T-cell (primary cell): ENCODE measurements at regions not wholly inside any gene's neighbourhood (a gene's known extent, or its start where the extent isn't known, plus 50 kb on each side); places are given as distances from the start of the nearest gene placed in this dataset.

Experiments
- ATAC-seq, 4 experiments: fragments of 200-7000 bp in 3 of 4; fragments of 150-1000 bp in 1 of 4; cut with Tn5 transposase; replicated peaks in 1 of 4; 1 replicate in 3 of 4; 2 replicates in 1 of 4; pipeline ENCODE4 v1.10.0; 2021; ENCODE audit warnings: moderate library complexity in 3 of 4, mild to moderate bottlenecking in 2 of 4, moderate number of reproducible peaks in 1 of 4
- CTCF ChIA-PET, 2 donors: fragments of 300-600 bp; sonication (Branson Sonifier 250); formaldehyde crosslinking; loops; one replicate each; lab custom pipeline; 2022; ENCODE audit warnings: antibody characterized with exemption in 2 of 2; lab: Charles Lee
- POLR2A ChIA-PET, 2 donors: fragments of 300-600 bp; sonication (Branson Sonifier 250); formaldehyde crosslinking; loops; one replicate each; lab custom pipeline; 2022; ENCODE audit warnings: antibody characterized with exemption in 2 of 2; lab: Charles Lee
- DNase-seq, 35 experiments: peaks; one replicate each; pipeline versions ENCODE4 v3.0.0 to v3.0.0-alpha.2; 2013 to 2023
- H3K27ac ChIP-seq: one replicate; pipeline ENCODE4 v1.5.1; 2013; ENCODE audit warnings: low read length
- H3K27me3 ChIP-seq, 2 experiments: replicated peaks in 1 of 2; 1 replicate in 1 of 2; 2 replicates in 1 of 2; pipeline versions ENCODE4 v1.6.1 to v1.7.0; 2013; ENCODE audit warnings: low read length in 1 of 2, mixed read lengths in 1 of 2; ENCODE audit not compliant: control insufficient read depth in 2 of 2, insufficient read depth in 2 of 2; ENCODE audit errors: extremely low read depth in 1 of 2
- H3K36me3 ChIP-seq, 2 donors: 1 replicate in 1 of 2; 2 replicates in 1 of 2; pipeline versions ENCODE4 v1.6.1 to v1.7.0; 2013; ENCODE audit warnings: low read length in 1 of 2; ENCODE audit not compliant: control insufficient read depth in 2 of 2, insufficient read depth in 1 of 2; ENCODE audit errors: extremely low read depth in 1 of 2
- H3K4me1 ChIP-seq, 2 experiments: 1 replicate in 1 of 2; 2 replicates in 1 of 2; pipeline versions ENCODE4 v1.6.1 to v1.7.0; 2013; ENCODE audit warnings: low read length in 2 of 2, mixed read lengths in 1 of 2; ENCODE audit not compliant: insufficient read depth in 2 of 2, control insufficient read depth in 1 of 2; ENCODE audit errors: extremely low read depth in 1 of 2
- H3K4me3 ChIP-seq, 2 donors: 1 replicate in 1 of 2; 2 replicates in 1 of 2; pipeline versions ENCODE4 v1.5.1 to v1.7.0; 2013; ENCODE audit warnings: mild to moderate bottlenecking in 2 of 2, low read length in 1 of 2, moderate library complexity in 1 of 2; ENCODE audit not compliant: control insufficient read depth in 1 of 2; ENCODE audit errors: extremely low read depth in 1 of 2
- H3K9me3 ChIP-seq: 2 replicates; pipeline ENCODE4 v1.7.0; 2013
- H3K27ac Mint-ChIP-seq, 2 donors: one replicate each; pipeline ENCODE4 v1.8.0; 2020 to 2021; ENCODE audit warnings: mild to moderate bottlenecking in 2 of 2, mixed read lengths in 2 of 2
- H3K27me3 Mint-ChIP-seq, 2 donors: one replicate each; pipeline ENCODE4 v1.8.0; 2021 to 2022; ENCODE audit warnings: mixed read lengths in 2 of 2
- H3K36me3 Mint-ChIP-seq: one replicate; pipeline ENCODE4 v1.8.0; 2021; ENCODE audit warnings: mixed read lengths
- H3K4me1 Mint-ChIP-seq, 3 donors: one replicate each; pipeline ENCODE4 v1.8.0; 2020 to 2022; ENCODE audit warnings: mixed read lengths in 3 of 3, mild to moderate bottlenecking in 1 of 3
- H3K4me3 Mint-ChIP-seq, 3 donors: one replicate each; pipeline ENCODE4 v1.8.0; 2020 to 2022; ENCODE audit warnings: mild to moderate bottlenecking in 3 of 3, mixed read lengths in 3 of 3, moderate library complexity in 3 of 3
- H3K9me3 Mint-ChIP-seq, 3 donors: one replicate each; pipeline ENCODE4 v1.8.0; 2020 to 2022; ENCODE audit warnings: mixed read lengths in 3 of 3
- WGBS: methylation state at CpG from one replicate; pipeline ENCODE4 v1.1.5; 2013; ENCODE audit warnings: missing lambda C conversion rate; ENCODE audit not compliant: insufficient coverage; 5-methylcytosine and 5-hydroxymethylcytosine counted together

- ATAC-seq: no peak
- Mint-ChIP-seq H3K36me3 (no peaks in the 10 kb centered on the region), H3K27me3 (no peaks in the 10 kb centered on the region), H3K27ac (no peak overlapping the region), H3K4me1 (no peaks in the 10 kb centered on the region), H3K9me3 (peaks cover 5 to 13% (median 11%) of the 10 kb centered on the region in 3 donors), H3K4me3 (no peak overlapping the region)
- no peak for DNase-seq
- Histone ChIP-seq H3K36me3 (no peaks in the 10 kb centered on the region), H3K9me3 (no peaks in the 10 kb centered on the region), H3K4me3 (no peak overlapping the region), H3K4me1 (no peaks in the 10 kb centered on the region), H3K27ac (no peak overlapping the region), H3K27me3 (no peaks in the 10 kb centered on the region)
- WGBS: no CpG with 5 or more reads among the region's 3 CpGs
- ChIA-PET CTCF (no interaction called here), POLR2A (interaction anchor here in 1 of 2 donors (0.7 kb wide), 1 partner anchor 233 kb away, joined by 3 read pairs; no protein-coding TSS in a partner anchor)
Observed at GRCh38 chr12:42976122-42976521, 386.6 kb upstream of the PRICKLE1 start.

- Mint-ChIP-seq H3K36me3 (no peaks in the 10 kb centered on the region), H3K4me1 (no peaks in the 10 kb centered on the region), H3K4me3 (no peak overlapping the region), H3K27ac (no peak overlapping the region), H3K27me3 (no peaks in the 10 kb centered on the region), H3K9me3 (peaks cover 4 to 9% (median 4%) of the 10 kb centered on the region in 3 donors)
- H3K9me3 ChIP-seq: no peaks in the 10 kb centered on the region
- DNase-seq: no peak
- CTCF ChIA-PET: no interaction called here
- H3K4me3 ChIP-seq: no peak overlapping the region
- POLR2A ChIA-PET: no interaction called here
- no peaks in the 10 kb centered on the region for H3K36me3 ChIP-seq
- H3K27ac ChIP-seq: no peak overlapping the region
- WGBS: 91% methylated on average over 5 of the region's 5 CpGs
- no peaks in the 10 kb centered on the region for H3K4me1 ChIP-seq
- H3K27me3 ChIP-seq: no peaks in the 10 kb centered on the region
- ATAC-seq: no peak
Observed at GRCh38 chr12:42969355-42969754, 379.8 kb upstream of the PRICKLE1 start.

- Histone ChIP-seq H3K4me1 (no peaks in the 10 kb centered on the region), H3K4me3 (no peak overlapping the region), H3K27ac (no peak overlapping the region), H3K9me3 (no peaks in the 10 kb centered on the region), H3K36me3 (no peaks in the 10 kb centered on the region), H3K27me3 (no peaks in the 10 kb centered on the region)
- no peak overlapping the region for H3K27ac Mint-ChIP-seq
- no peak for ATAC-seq
- peaks cover 0 to 9% (median 3%) of the 10 kb centered on the region in 3 donors for H3K9me3 Mint-ChIP-seq
- WGBS: no CpG with 5 or more reads among the region's 1 CpG
- POLR2A ChIA-PET: interaction anchor here in 1 of 2 donors (0.6 kb wide), 1 partner anchor 202 kb away, joined by 3 read pairs; no protein-coding TSS in a partner anchor
- DNase-seq: no peak
- no peaks in the 10 kb centered on the region for H3K4me1 Mint-ChIP-seq
- no peaks in the 10 kb centered on the region for H3K36me3 Mint-ChIP-seq
- H3K4me3 Mint-ChIP-seq: no peak overlapping the region
- H3K27me3 Mint-ChIP-seq: no peaks in the 10 kb centered on the region
- CTCF ChIA-PET: no interaction called here
Observed at GRCh38 chr12:42968426-42968825, 378.9 kb upstream of the PRICKLE1 start.

- no peaks in the 10 kb centered on the region for H3K27me3 ChIP-seq
- H3K9me3 ChIP-seq: no peaks in the 10 kb centered on the region
- H3K27me3 Mint-ChIP-seq: no peaks in the 10 kb centered on the region
- no peaks in the 10 kb centered on the region for H3K36me3 Mint-ChIP-seq
- H3K4me3 Mint-ChIP-seq: no peak overlapping the region
- no peaks in the 10 kb centered on the region for H3K4me1 ChIP-seq
- no peaks in the 10 kb centered on the region for H3K4me1 Mint-ChIP-seq
- H3K9me3 Mint-ChIP-seq: peaks cover 0 to 9% (median 2%) of the 10 kb centered on the region in 3 donors
- H3K27ac Mint-ChIP-seq: no peak overlapping the region
- CTCF ChIA-PET: no interaction called here
- H3K36me3 ChIP-seq: no peaks in the 10 kb centered on the region
- POLR2A ChIA-PET: interaction anchor here in 1 of 2 donors (0.6 kb wide), 1 partner anchor 203 kb away, joined by 3 read pairs; no protein-coding TSS in a partner anchor
- no CpG with 5 or more reads among the region's 3 CpGs for WGBS
- ATAC-seq: no peak
- H3K4me3 ChIP-seq: no peak overlapping the region
- DNase-seq: no peak
- no peak overlapping the region for H3K27ac ChIP-seq
Observed at GRCh38 chr12:42967850-42968249, 378.3 kb upstream of the PRICKLE1 start.

GRCh38 chr12:42963988-42964387 lies 374.4 kb upstream of the PRICKLE1 start:
- H3K4me1 Mint-ChIP-seq: no peaks in the 10 kb centered on the region
- H3K27me3 Mint-ChIP-seq: no peaks in the 10 kb centered on the region
- Histone ChIP-seq H3K27ac (no peak overlapping the region), H3K27me3 (no peaks in the 10 kb centered on the region), H3K36me3 (no peaks in the 10 kb centered on the region), H3K4me3 (no peak overlapping the region), H3K9me3 (no peaks in the 10 kb centered on the region), H3K4me1 (no peaks in the 10 kb centered on the region)
- no CpG with 5 or more reads among the region's 3 CpGs for WGBS
- ChIA-PET POLR2A (no interaction called here), CTCF (interaction anchor here in 1 of 2 donors (1.0 kb wide), 1 partner anchor 106 kb away, joined by 3 read pairs; no protein-coding TSS in a partner anchor)
- DNase-seq: no peak
- no peak for ATAC-seq
- H3K9me3 Mint-ChIP-seq: peaks cover 0 to 5% (median 0%) of the 10 kb centered on the region in 3 donors
- H3K36me3 Mint-ChIP-seq: no peaks in the 10 kb centered on the region
- no peak overlapping the region for H3K4me3 Mint-ChIP-seq
- no peak overlapping the region for H3K27ac Mint-ChIP-seq

GRCh38 chr12:42962384-42962783 lies 372.8 kb upstream of the PRICKLE1 start:
- Histone ChIP-seq H3K4me3 (no peak overlapping the region), H3K36me3 (no peaks in the 10 kb centered on the region), H3K4me1 (no peaks in the 10 kb centered on the region), H3K9me3 (no peaks in the 10 kb centered on the region), H3K27ac (no peak overlapping the region), H3K27me3 (no peaks in the 10 kb centered on the region)
- Mint-ChIP-seq H3K4me3 (no peak overlapping the region), H3K4me1 (no peaks in the 10 kb centered on the region), H3K27me3 (no peaks in the 10 kb centered on the region), H3K36me3 (no peaks in the 10 kb centered on the region), H3K27ac (no peak overlapping the region), H3K9me3 (peaks cover 0 to 5% (median 0%) of the 10 kb centered on the region in 3 donors)
- no peak for ATAC-seq
- CTCF ChIA-PET: no interaction called here
- POLR2A ChIA-PET: no interaction called here
- DNase-seq: no peak
- no CpG with 5 or more reads among the region's 2 CpGs for WGBS

- H3K9me3 Mint-ChIP-seq: peaks cover 0 to 2% (median 0%) of the 10 kb centered on the region in 3 donors
- H3K4me3 Mint-ChIP-seq: no peak overlapping the region
- CTCF ChIA-PET: no interaction called here
- Histone ChIP-seq H3K36me3 (no peaks in the 10 kb centered on the region), H3K27me3 (no peaks in the 10 kb centered on the region), H3K27ac (no peak overlapping the region), H3K9me3 (no peaks in the 10 kb centered on the region), H3K4me3 (no peak overlapping the region), H3K4me1 (no peaks in the 10 kb centered on the region)
- ATAC-seq: no peak
- no peaks in the 10 kb centered on the region for H3K36me3 Mint-ChIP-seq
- DNase-seq: no peak
- no peaks in the 10 kb centered on the region for H3K4me1 Mint-ChIP-seq
- H3K27ac Mint-ChIP-seq: no peak overlapping the region
- POLR2A ChIA-PET: no interaction called here
- WGBS: no CpG with 5 or more reads among the region's 3 CpGs
- no peaks in the 10 kb centered on the region for H3K27me3 Mint-ChIP-seq
Observed at GRCh38 chr12:42961395-42961794, 371.8 kb upstream of the PRICKLE1 start.
